HEK293T (cell line): ENCODE measurements at regions not wholly inside any gene's neighbourhood (a gene's known extent, or its start where the extent isn't known, plus 50 kb on each side); places are given as distances from the start of the nearest gene placed in this dataset.

Experiments
- CTCF ChIA-PET: fragments of 350-600 bp; formaldehyde crosslinking; extraction: SDS; loops from one replicate; lab custom pipeline; 2021; ENCODE audit warnings: antibody characterized with exemption, inconsistent platforms; lab: Yijun Ruan, JAX
- POLR2A ChIA-PET: fragments of 350-600 bp; formaldehyde crosslinking; extraction: SDS; loops from one replicate; lab custom pipeline; 2020; ENCODE audit warnings: antibody characterized with exemption, inconsistent platforms; lab: Yijun Ruan, JAX
- DNase-seq: peaks from one replicate; pipeline ENCODE4 v3.0.0; 2012; ENCODE audit warnings: mixed read lengths; ENCODE audit errors: extremely low spot score
- ARNT ChIP-seq: fragments of 450-650 bp; IDR thresholded peaks from 2 replicates; pipeline ENCODE4 v1.6.1; 2017; ENCODE audit warnings: mild to moderate bottlenecking
- BHLHE40 ChIP-seq: fragments of 450-650 bp; IDR thresholded peaks from 2 replicates; pipeline ENCODE4 v1.6.1; 2016; ENCODE audit warnings: mild to moderate bottlenecking, moderate library complexity, borderline replicate concordance
- CTBP1 ChIP-seq: fragments of 450-650 bp; IDR thresholded peaks from 2 replicates; pipeline ENCODE4 v1.6.1; 2016; ENCODE audit warnings: borderline replicate concordance
- ELF4 ChIP-seq: fragments of 450-650 bp; IDR thresholded peaks from 2 replicates; pipeline ENCODE4 v1.6.1; 2017; ENCODE audit warnings: antibody characterized with exemption
- FOXA1 ChIP-seq: fragments of 450-650 bp; IDR thresholded peaks from 2 replicates; pipeline ENCODE4 v1.6.1; 2016; ENCODE audit warnings: mild to moderate bottlenecking
- FOXK2 ChIP-seq: fragments of 450-650 bp; IDR thresholded peaks from 2 replicates; pipeline ENCODE4 v1.6.1; 2016; ENCODE audit warnings: mild to moderate bottlenecking
- FOXM1 ChIP-seq: fragments of 450-650 bp; IDR thresholded peaks from 2 replicates; pipeline ENCODE4 v1.6.1; 2017; ENCODE audit warnings: mild to moderate bottlenecking, borderline replicate concordance
- HDGF ChIP-seq: fragments of 450-650 bp; IDR thresholded peaks from 2 replicates; pipeline ENCODE4 v1.6.1; 2017; ENCODE audit warnings: antibody characterized with exemption, borderline replicate concordance
- L3MBTL2 ChIP-seq: fragments of 450-650 bp; conservative IDR thresholded peaks from 2 replicates; pipeline ENCODE4 v1.6.1; 2016; ENCODE audit warnings: mild to moderate bottlenecking
- LEF1 ChIP-seq: fragments of 450-650 bp; IDR thresholded peaks from 2 replicates; pipeline ENCODE4 v1.6.1; 2017; ENCODE audit warnings: mild to moderate bottlenecking, borderline replicate concordance
- NFRKB ChIP-seq: fragments of 450-650 bp; IDR thresholded peaks from 2 replicates; pipeline ENCODE4 v1.6.1; 2016; ENCODE audit warnings: mild to moderate bottlenecking, moderate library complexity
- PKNOX1 ChIP-seq: fragments of 450-650 bp; IDR thresholded peaks from 2 replicates; pipeline ENCODE4 v1.6.1; 2016
- SP1 ChIP-seq: fragments of 450-650 bp; IDR thresholded peaks from 2 replicates; pipeline ENCODE4 v1.6.1; 2017
- SUZ12 ChIP-seq: fragments of 450-650 bp; IDR thresholded peaks from 2 replicates; pipeline ENCODE4 v1.6.1; 2016; ENCODE audit warnings: mild to moderate bottlenecking
- TARDBP ChIP-seq: fragments of 450-650 bp; IDR thresholded peaks from 2 replicates; pipeline ENCODE4 v1.6.1; 2016
- ZNF384 ChIP-seq: fragments of 450-650 bp; IDR thresholded peaks from 2 replicates; pipeline ENCODE4 v1.6.1; 2016

GRCh38 chr14:101616202-101616601 lies 54.9 kb downstream of the DIO3 start:
- DNase-seq = no peak
- TF ChIP-seq NFRKB (no peak), ARNT (no peak), CTBP1 (no peak), ZNF384 (no peak), HDGF (no peak), FOXM1 (no peak), ELF4 (no peak), SP1 (no peak)
- ChIA-PET POLR2A (no interaction called here), CTCF (no interaction called here)

- no peak for DNase-seq
- CTCF ChIA-PET = no interaction called here
- TF ChIP-seq ZNF384 = no peak
- no peak for TF ChIP-seq CTBP1
- no peak for TF ChIP-seq FOXK2
- TF ChIP-seq HDGF = no peak
- TF ChIP-seq BHLHE40 = no peak
- TF ChIP-seq FOXM1 = no peak
- no peak for TF ChIP-seq ELF4
- TF ChIP-seq PKNOX1 = no peak
- no peak for TF ChIP-seq L3MBTL2
- no peak for TF ChIP-seq FOXA1
- TF ChIP-seq ARNT = no peak
- TF ChIP-seq LEF1 = no peak
- POLR2A ChIA-PET = no interaction called here
Measured at GRCh38 chr14:101619484-101619883, 58.2 kb downstream of the DIO3 start.

- CTCF ChIA-PET = no interaction called here
- TF ChIP-seq PKNOX1 (no peak), SUZ12 (no peak), ELF4 (no peak), HDGF (no peak), FOXM1 (no peak), TARDBP (no peak), FOXA1 (no peak)
- POLR2A ChIA-PET = no interaction called here
Measured at GRCh38 chr14:101620031-101620788, 58.9 kb downstream of the DIO3 start.

GRCh38 chr14:101620821-101621785 lies 59.8 kb downstream of the DIO3 start:
- POLR2A ChIA-PET = no interaction called here
- no peak for DNase-seq
- TF ChIP-seq ELF4 = no peak
- no peak for TF ChIP-seq SP1
- TF ChIP-seq LEF1 = no peak
- no peak for TF ChIP-seq PKNOX1
- TF ChIP-seq L3MBTL2 = no peak
- TF ChIP-seq FOXA1 = no peak
- TF ChIP-seq FOXK2 = no peak
- no peak for TF ChIP-seq ARNT
- no peak for TF ChIP-seq SUZ12
- no peak for TF ChIP-seq BHLHE40
- TF ChIP-seq NFRKB = no peak
- TF ChIP-seq CTBP1 = no peak
- no peak for TF ChIP-seq HDGF
- no peak for TF ChIP-seq FOXM1
- no peak for TF ChIP-seq TARDBP
- TF ChIP-seq ZNF384 = no peak
- CTCF ChIA-PET = interaction anchor here (0.5 kb wide), 1 partner anchor 14 kb away, joined by 3 read pairs; no protein-coding TSS in a partner anchor

More at GRCh38 chr14:101620031-101620788, 58.9 kb downstream of the DIO3 start:
- DNase-seq = no peak

GRCh38 chr14:101622251-101623076 lies 61.2 kb downstream of the DIO3 start:
- ChIA-PET POLR2A (no interaction called here), CTCF (no interaction called here)
- no peak for DNase-seq
- TF ChIP-seq ELF4 (no peak), BHLHE40 (no peak), FOXM1 (no peak), L3MBTL2 (no peak), CTBP1 (no peak), ZNF384 (no peak), TARDBP (no peak), PKNOX1 (no peak), NFRKB (no peak), FOXA1 (no peak), HDGF (no peak), FOXK2 (no peak)
